HG03025 (cell line): ENCODE measurements at regions not wholly inside any gene's neighbourhood (a gene's known extent, or its start where the extent isn't known, plus 50 kb on each side); places are given as distances from the start of the nearest gene placed in this dataset.

Source experiments
- ATAC-seq: cut with Tn5 transposase; IDR thresholded peaks from one replicate; pipeline ENCODE4 v1.9.1; 2021; ENCODE audit warnings: mild to moderate bottlenecking, moderate library complexity; ENCODE audit not compliant: unreplicated experiment, low FRiP score

DNA sequence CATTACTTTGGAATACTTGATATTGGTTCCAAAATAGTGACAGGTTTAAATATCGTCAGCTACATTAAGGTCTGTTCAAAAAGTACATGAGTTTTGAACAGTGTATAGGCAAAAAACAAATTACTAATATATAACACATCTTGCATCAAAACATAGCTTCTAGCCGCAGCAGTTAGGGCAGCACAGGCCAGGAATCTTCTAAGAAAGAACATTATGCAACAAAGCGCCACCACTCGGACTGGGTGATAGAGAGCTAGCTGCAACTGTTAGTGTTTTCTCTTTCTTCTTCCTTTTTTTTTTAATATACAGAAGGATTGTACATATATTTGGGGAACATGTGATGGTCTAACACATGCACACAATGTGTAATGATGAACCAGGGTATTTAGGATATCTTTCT lies 504.5 kb downstream of the NR2F1-AS1 start:
- no peak for ATAC-seq

DNA sequence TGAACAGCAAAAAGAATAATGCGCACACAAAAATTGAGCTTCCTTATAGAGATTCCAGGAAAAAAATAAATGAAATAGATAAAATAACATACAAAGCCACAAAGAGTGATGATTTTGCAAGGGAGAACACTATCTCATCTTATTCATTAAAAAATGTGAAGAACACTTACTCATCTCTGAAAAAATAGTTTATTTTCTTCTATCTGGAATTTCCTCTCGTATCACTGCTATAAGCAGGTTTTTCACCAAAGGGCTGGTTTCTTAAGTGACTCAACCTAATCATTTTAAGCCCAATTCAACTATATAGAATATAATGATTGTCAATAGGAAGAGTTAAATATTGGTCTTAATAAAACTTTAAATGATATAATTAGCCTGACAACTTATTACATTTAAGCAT lies 504.9 kb downstream of the NR2F1-AS1 start:
- ATAC-seq, result no peak

DNA sequence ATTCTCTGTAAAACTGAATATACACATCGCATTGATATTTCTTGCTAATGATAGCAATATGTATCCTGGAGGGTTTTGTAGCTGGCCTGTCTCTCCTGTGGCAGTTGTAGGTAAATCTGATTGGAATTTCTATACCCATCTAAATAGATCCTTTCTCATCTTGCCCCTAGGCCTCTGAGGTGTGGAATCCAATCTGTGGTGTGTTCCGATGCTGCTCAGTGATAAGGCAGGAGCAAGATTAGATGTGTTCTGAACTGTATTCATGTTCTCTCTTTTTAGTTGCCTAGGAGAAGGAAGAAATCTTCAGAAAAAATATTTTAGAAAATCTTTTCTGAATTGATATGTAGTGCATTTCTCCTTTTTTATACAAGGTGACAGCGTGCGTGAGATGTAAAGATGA lies 507.5 kb downstream of the NR2F1-AS1 start:
- ATAC-seq, result no peak

DNA sequence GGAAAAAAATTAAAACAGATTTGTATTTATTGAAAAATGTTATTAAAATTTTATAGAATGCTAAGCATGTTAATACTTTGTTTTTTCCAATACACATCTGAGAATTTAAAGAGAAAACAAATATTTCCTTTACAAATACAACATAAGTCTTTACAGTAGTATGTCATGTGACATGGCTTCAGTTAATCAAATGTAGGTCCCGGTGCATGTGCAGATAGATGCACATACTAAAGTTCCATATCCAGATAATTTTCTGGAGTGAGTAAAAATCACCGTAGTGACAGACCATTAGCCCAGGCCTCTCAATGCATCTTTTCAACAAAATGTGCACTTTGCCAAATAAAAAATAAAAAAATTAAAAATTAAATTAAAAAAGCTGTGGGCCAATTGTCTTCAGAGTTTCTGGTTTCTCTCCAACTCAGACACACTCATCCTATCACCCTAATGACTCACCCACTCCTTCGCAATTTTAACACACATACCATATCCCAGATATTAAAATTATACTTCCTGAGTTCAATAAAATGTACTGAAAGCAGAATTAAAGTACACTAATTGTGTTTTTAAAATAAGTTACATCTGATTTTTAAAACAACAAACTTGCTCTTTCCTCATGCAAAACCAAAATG lies 508.1 kb downstream of the NR2F1-AS1 start:
- no peak for ATAC-seq

DNA sequence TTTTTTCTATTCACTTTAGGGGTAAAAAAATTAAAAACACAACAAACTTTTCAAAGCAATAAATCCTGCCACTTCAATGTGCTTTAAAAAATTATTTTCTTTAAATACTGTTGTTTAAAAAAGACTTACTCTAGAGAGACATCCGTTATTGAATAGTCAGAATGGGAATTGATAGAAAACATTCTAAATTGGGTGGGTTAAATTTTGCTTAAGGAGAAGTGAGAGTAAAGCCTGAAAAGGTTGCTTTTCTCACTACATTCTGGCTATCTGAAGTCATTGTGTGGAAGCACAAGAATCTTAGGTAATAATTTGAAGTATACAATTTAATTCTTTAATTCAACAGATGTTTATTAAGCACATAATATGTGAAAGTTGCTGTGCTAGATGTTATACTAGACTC lies 509.3 kb downstream of the NR2F1-AS1 start:
- ATAC-seq, result no peak

DNA sequence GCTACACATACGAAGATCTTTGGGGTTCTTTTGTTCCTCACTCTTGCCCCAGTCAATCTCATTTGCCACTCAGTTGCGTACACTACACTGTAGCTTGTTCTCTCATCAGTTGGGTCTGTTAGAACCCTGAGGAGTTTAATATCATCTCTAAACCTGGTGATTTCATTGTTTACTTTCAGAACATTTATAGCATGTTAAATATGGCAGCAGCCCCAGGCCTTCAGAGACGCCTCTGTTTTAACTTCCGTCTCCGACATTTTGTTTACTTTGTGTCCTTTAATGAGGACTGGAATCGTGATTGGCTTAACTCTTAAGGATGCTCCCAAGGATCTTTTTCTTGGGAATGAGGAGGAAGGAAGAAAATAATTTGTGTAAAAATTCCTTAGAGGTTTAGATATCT lies 510.1 kb downstream of the NR2F1-AS1 start:
- ATAC-seq, result no peak

DNA sequence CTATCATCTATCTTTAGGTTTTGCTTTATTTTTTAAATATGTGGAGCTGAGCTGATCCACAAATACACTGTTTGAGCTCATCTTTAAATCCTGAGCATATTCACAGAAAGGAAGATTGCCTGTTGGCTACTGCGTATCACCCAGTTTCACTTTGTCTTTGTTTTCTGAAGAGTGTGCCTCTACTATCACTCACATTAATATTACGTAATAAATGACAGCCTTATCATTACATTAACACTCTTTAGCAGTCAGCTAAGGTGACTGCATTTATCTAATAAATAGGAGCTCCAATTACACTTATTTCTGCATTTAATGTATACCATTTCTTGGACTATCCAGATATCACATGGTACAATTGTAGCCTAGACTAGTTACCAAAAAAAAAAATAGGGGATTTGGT lies 511.7 kb downstream of the NR2F1-AS1 start:
- no peak for ATAC-seq

DNA sequence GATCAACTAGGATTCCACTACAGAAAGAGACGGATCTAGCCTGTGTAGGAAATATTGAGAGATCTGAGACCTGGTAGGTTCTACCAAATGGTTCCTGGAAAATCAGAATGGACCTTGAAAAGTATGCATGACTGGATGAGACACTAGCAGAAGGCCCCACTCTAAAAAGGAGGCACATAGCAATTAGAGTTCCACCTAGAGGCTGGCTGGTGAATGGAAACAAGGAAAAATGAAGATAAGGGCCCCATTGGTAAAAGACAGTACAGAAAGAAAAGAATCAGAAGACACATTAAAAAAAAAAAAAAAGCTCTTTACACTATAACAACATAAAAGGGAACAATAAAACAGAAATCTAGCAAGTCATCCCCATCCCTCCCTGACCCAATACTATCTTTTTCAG lies 518.5 kb downstream of the NR2F1-AS1 start:
- no peak for ATAC-seq

DNA sequence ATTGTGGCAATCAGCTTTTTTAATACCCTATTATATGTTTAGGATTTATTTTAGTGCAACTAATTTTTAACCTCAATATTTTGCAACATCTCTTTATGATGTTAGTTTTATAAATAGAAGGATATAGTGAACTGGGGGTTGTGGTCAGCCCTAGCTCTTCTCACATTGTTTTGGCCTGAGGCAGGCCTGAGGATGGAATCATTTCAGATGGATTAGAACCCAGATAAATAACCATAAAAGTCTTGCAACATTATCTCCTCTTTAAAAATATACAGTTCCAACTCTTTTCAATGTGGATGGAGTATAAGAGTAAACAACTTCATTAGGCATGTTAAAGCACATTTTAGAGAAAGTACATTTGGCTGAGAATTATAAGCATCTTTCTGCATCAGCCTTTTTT lies 522.7 kb downstream of the NR2F1-AS1 start:
- no peak for ATAC-seq

DNA sequence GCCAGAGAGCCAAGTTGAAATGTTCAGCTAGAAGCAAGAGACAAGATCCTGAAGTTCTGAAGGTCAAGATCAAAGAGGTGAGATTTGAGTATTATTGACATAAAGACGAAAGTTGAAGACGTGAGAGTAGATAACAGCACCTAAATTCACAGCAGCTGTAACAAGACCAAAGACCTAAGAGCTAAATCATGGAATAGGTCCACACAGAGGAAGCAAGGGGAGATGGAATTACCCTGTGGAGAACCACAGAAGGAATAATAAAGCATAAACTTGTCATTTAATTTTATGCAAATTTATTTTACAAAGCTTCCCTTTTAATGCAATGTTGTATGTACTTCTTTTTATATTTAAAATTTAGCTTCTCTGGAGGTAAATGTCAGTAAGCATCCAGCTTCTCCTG lies 523.7 kb downstream of the NR2F1-AS1 start:
- no peak for ATAC-seq

DNA sequence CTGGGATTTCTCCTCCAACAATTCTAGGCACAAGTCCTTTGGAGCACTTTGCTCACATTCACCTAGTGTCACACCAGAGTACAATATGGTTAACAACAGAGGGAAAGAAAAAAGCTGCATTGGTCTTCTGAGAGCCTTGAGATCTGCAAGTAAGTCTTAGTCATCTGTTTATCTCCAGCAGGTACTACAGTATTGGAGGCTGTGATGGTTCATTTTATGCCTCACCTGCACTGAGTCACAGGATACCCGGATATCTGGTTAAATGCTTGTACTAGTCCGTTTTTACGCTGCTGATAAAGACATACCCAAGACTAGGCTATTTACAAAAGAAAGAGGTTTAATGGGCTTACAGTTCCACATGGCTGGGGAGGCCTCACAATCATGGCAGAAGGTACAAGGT lies 525.0 kb downstream of the NR2F1-AS1 start:
- ATAC-seq, result no peak

DNA sequence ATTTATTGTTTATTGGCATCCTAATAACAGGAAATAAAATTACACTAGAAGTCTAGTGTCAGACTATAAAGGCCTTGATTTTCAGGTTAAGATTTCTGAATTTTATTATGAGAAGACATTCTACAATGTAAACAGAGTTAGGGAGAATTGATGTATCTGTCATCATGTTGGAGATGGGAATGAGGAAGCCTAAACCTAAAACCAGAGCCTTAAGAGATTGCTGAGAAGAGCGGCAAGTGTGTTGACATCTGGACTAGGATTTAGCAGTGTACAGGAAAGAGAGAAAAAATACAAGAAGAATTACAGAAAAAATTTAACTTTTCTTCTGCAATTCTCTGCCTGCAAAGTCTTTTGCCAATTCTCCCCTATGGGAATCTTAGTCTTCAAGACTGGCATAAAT lies 525.5 kb downstream of the NR2F1-AS1 start:
- ATAC-seq, result no peak

DNA sequence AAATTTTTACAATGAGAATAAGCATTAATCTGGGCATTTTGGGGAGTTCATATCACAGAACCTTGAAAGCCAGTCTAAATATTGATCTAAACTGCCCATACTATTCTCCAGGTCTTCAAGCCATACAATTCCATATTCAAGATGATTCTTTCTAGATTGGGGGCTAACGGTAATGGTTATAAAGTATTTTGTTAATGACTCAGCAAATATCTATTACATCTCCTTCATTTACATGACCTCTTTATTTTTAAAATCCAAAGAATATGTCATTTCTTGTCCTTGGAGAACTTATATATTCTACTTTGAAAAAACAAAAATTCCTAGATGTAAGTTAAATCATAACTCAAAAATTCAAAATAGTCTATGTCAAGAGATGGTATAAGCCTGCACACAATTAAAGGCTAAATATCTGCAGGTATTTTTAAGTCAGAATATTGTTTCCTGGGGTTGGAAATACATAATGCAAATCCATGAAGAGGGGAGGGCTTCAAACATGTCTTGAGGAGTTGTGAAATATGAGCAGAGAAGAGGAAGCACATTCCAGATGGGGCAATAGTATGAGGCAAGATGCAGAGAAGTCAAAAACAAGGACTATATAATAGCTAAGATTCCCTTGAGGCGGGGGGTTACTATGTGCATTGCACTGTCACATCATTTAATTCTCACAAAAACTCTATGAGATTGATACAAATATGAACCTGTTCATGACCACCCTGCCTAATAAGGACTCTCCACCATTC lies 526.4 kb downstream of the NR2F1-AS1 start:
- ATAC-seq, result no peak

DNA sequence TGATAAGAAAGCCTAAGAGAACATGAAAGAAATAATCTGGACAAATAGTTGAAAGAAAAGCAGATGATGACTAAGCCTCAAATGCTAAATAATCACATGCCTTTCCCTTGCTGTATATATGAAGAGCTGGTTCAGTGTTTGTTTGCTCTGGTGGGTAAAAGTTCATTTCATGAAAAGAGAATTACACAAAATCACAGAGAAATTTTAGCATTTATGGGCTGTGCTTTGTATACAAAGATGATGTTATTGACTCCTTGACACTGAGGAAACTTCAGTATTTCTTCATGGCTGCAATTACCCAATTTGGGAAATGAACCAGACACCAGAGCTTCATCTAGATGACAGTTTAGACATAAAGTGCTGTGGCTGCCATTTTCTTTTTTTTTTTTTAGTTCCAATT lies 527.2 kb downstream of the NR2F1-AS1 start:
- no peak for ATAC-seq

DNA sequence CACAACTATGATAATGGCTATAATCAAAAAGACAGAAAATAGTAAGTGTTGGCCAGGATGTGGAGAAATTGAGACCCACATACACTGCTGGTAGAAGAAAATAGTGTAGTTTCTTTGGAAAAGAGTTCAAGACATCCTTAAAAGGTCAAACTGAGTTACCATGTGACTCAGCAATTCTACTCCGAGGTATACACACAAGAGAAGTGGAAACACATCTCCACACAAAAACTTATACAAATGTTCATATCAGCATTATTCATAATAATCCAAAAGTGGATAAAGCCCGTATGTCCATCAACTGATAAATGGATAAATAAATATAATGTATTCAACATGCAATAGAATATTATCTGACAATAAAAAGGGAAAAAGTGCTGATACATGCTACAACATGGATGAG lies 532.2 kb downstream of the NR2F1-AS1 start:
- ATAC-seq, result no peak

DNA sequence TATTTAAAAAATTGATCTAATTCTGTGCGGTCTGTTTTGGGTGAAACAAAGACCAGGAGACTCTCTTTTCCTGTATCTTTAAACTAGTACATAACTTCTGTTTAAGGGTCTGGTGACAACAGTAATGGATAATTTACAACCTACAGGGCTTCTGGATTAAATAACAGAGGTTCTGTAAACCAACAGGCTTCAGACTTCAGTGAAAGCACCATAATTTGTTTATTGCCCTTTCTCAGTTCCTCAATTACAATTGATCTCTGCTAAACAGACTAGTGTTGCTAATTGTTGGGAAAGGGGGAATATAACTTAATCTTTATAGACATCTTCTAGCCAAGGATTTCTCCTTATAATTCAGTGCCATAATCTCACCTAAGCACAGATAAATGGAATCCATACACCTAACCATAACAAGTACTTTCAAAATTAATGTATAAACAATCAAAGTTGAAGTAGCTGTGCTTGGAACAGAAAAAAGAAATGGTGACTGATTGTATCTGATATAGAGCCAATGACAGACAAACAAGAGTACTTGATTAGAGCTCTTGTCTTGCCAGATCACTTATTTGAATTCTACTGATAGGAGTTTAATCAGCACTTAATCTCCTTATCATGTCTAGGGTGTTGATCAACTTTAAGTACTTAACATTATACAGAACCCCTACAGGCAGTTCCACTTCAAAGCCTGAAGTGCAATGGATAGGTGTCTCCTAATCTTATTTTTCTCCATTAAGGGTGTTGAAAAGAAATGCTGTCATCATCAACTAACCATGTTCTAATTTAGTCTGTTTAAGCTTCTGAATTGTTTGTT lies 536.0 kb downstream of the NR2F1-AS1 start:
- ATAC-seq, result no peak

DNA sequence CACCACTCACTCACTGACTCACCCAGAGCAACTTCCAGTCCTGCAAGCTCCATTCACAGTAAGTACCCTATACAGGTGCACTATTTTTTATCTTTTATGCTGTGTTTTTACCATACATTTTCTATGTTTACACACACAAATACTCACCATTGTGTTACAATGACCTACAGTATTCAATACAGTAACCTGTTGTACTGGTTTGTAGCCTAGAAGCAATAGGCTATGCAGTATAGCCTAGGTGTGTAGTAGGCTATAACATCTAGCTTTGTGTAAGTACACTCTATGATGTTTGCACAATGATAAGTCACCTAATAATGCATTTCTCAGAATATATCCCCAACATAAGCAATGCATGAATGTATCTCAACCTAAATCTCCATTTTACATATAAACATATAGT lies 541.1 kb downstream of the NR2F1-AS1 start:
- no peak for ATAC-seq

DNA sequence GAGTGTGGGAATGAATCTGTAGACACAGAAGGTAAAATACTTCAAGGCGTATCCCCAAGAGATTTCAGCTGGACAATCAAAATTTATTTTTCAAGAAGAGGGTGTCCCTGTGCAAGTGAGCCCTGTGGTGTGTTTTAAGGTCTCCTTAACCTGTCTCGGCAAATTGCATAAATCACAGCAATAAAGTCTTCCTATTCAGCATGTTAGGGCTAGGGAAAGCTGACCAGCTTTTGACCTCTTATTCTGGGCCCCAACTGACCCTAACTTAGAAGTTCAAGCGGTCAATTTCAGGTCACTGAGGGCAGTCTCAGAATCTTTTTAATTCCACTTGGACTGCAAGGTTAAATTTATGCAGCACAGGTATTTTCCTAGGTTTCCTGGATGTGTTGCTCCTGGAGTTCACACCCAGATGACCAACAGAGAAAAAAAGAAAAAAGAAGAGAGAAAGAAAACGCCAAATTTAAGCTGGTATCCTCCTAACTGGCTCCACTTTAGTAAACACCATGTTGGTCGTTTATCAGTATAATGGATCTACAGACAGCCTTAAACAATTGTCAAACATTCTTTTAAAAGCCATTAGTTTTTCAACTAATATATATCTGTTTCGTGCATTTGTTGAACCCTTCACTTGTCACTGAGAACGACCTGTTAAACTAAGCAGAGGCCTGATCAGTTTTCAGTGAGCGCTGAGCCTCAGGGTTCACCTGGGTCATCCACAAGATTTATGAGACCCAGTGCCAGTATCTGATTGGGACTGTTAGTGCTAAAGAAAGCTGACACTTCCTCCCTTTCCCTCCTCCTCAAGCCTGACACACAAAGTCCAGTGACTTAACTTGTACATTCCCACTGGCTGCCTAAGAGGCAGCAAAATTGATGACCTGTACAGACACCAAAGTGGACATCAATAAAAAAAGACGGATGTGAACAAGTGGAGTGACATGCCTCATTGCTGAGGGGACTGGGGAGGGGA lies 546.1 kb downstream of the NR2F1-AS1 start:
- no peak for ATAC-seq

DNA sequence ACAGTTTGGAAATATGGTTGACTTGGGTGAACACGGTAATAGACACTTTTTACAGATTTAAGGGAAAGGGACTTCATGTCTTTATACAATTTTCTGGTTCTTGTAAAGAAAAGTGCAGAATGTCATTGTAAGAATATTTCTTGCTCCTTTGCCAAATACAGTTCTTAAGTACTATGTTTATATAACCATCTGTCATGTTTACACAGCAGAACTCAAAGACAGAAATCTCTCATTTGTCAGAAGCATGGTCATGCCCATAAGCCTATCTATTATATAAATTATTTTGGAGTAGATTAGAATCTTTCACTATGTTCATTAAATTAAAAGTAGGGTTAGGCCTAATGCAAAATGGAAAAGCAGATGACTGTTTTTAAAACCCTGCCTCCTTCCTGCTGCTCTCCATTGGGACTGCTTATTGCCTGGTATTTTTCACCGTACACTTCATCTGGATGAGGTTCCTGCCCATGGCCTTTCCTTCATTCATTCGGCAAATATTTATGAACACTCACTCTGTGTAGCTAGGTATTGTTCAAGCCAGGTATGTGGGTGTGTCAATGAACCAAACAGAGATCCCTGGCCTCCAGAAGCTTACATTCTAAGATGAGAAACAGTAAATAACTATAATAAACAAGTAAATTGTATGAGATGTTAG lies 558.1 kb downstream of the NR2F1-AS1 start:
- ATAC-seq, result no peak

DNA sequence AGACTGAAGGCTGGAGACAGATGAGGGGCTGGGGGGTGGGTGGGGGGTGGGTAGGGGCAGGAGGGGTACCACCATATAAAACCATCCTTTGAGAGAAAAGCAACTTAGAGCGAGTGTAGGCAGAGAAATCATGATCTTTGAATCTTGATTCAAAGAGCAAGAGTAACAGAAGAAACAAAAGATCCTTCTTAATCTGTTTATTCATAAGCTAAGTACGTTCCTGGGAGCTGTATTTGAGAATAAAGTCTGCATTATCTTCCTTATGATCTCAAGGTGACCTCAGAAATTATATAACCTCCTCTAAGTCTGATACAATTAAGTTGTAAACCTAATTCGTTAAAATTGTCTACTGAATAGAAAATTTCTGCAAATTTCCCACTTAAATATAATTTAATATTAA lies 558.8 kb downstream of the NR2F1-AS1 start:
- ATAC-seq, result no peak
